RCC 7860 (cell line): ENCODE measurements at regions not wholly inside any gene's neighbourhood (a gene's known extent, or its start where the extent isn't known, plus 50 kb on each side); places are given as distances from the start of the nearest gene placed in this dataset.

Experiments used
- DNase-seq: peaks from one replicate; pipeline ENCODE4 v3.0.0-alpha.2; 2015; ENCODE audit warnings: low spot score
- FAIRE-seq: peaks from 2 replicates; lab custom pipeline; 2012; peaks lifted over from hg19 to GRCh38; lab: Jason Lieb, UNC

DNA sequence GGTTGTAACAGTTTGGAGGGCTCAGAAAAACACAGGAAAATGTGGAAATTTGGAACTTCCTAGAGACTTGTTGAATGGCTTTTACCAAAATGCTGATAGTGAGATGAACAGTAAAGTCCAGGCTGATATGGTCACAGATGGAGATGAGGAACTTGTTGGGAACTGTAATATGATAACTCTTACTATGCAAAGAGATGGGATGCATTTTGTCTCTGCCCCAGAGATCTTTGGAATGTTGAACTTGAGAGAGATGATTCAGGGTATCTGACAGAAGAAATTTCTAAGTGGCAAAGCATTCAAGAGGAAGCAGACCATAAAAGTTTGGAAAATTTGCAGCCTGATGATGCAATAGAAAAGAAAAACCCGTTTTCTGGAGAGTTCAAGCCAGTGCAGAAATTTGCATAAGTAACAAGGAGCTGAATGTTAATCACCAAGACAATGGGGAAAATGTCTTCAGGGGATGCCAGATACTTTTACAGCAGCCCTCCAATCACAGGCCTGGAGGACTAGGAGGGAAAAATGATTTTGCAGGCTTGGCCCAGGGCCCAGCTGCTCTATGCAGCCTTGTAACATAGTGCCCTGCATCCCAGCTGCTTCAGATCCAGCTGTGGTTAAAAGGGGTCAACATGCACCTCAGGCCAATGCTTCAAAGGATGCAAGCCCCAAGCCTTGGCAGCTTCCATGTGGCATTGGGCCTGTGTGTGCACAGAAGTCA is 572.7 kb upstream of the ATP2B1 start:
- DNase-seq (no peak), FAIRE-seq (no peak)

GRCh38 chr12:90280564-90281058 is 572.0 kb upstream of the ATP2B1 start:
- peak; percentile 65 for FAIRE-seq
- DNase-seq = peak; percentile 63

DNA sequence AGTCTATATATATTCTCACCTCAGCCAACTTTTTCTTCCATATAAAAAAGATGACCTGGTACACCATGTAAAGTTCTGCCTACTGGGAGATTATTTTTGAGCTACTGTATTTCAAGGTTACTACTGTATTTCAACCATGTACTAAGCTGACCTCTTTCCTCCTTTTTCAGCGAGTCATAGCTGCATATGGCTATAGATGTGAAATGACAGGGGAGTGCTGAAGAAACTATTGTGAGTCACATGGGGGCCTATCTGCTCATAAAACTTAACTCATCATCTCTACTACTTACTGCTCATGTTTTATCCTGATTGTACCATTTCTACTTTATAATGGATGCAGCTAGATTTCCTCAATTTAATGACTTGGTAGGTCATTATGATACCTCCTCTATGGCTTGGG is 571.4 kb upstream of the ATP2B1 start:
- peak; percentile 56 for DNase-seq
- FAIRE-seq = no peak

DNA sequence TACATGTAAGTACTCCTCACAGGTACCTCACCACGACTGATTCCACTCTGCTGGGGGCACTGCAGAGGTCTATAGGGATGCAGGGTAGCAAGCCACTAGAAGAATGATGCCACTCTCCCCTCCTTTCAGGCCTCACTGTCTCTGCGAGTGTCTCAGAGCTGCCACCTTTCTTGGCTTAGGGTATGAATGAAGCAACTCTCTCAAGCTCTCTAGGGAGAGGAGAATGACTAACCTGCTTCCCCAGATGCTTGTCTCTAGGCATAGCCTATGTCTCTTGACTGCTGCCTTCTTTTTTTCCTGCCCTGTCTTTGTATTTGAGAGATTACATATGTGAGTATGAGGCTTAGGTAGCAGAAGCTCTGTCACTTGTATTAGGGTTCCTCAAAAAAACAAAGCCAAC is 566.5 kb upstream of the ATP2B1 start:
- DNase-seq = no peak
- no peak for FAIRE-seq

DNA sequence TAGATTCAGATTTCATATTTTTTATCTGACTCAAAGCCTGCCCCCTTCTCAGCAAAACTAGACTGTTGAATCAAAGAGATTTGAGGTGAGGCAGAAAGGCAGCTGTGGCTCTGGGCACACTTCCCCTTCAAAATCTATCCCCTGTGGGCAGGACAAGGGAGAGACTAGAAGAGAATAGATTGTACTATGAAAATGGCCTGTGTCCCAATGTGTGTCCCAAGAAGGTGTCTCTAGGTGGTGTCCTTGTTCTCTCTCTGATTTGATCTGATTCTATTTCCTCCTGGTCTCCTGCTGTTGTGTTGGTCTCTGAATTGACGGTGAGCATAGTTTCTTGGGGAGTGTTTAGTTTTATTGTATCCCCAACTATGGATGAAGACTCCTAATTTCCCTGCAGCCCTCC is 565.8 kb upstream of the ATP2B1 start:
- FAIRE-seq = no peak
- DNase-seq = no peak

- no peak for DNase-seq
Observed at GRCh38 chr12:90268574-90268973, 559.9 kb upstream of the ATP2B1 start.

DNA sequence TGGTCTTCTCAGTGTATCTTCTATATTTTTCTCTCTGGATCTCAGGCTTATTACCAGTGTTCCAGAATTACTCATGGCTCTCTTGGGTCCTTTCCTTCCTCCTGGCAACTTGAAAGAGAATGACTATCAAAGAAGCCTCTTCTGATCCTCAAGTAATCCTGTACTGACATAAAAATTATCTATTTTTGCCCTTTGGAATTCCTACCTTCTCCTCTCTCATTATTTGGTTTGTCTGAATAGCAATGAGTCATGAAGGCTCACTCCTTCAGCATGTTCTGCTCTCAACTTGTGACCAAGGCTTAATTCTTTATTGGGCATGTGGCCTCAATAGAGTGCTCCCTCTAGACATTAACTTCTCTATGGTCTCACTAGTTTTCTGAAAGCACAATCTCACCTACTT is 553.6 kb upstream of the ATP2B1 start:
- DNase-seq = peak; percentile 42
- FAIRE-seq = no peak

More at GRCh38 chr12:90268574-90268973, 559.9 kb upstream of the ATP2B1 start:
- no peak for FAIRE-seq

DNA sequence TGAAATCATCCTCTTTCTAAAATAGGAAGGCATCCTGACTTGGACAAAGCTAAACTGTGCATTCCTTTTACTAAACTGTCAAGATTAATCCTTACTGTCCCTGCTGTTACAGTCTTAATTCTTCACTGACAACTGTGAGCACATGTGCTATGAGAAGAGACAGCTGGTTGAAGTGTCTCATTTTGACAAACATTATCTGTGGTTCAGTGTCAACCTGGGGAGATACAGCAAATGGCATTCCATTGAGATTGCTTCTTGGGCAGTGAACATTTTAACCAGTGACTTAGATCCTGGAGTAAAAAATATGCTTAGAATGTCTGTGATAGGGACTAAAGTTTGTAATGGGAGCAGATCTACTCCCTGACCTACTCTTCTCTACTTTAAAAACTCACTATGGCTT is 552.6 kb upstream of the ATP2B1 start:
- DNase-seq (no peak), FAIRE-seq (no peak)

GRCh38 chr12:90260136-90260535 is 551.5 kb upstream of the ATP2B1 start:
- no peak for DNase-seq
- FAIRE-seq = no peak

DNA sequence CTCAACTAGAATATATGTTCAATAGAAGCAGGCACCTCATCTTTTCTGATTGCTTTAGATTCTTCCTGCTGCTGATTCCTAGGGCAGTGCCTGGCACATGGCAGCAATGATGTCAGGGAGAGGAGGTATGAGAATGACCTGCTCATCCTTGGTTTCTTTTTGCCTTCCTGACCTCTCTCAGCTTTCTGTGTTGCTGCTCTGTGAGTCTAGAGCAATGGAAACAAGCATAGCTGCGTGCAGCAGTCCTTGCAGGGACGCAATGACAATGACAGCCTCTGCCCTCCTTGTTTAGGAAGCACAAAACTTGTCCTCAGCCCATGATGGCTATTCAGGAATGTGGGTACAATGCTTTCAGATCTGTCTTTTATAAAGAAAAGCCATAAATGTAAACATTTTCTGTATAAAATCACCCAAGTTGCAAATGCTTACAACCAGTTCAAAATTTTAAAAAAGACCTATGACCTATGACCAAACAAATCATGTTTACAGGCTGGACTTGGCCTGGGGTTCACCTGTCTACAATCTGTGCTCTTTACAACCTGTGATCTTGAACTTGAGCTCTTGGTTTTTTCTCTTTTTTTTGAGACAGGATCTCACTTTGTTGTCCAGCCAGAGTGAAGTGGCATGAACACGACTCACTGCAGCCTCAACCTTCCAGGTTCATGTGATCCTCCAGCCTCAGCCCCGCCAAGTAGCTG is 549.4 kb upstream of the ATP2B1 start:
- no peak for DNase-seq
- FAIRE-seq = no peak

DNA sequence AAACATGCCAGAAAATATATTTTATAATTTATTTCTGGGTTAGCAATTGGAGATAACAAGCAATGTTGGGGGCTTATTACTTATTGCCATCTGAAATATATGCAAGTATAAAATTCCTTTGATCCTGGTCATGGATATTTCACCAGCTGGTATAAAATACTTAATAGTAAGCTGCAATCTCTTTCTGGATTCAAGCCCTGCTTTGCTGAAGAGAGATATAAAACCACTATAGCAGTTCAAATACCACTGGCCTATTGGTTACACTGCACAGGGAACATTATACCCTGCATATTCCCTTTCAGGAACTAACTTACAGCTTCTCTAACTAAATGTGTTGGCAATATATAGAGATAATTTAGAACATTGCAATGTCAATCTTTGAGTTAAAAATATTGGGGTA is 546.2 kb upstream of the ATP2B1 start:
- no peak for DNase-seq
- FAIRE-seq = no peak

DNA sequence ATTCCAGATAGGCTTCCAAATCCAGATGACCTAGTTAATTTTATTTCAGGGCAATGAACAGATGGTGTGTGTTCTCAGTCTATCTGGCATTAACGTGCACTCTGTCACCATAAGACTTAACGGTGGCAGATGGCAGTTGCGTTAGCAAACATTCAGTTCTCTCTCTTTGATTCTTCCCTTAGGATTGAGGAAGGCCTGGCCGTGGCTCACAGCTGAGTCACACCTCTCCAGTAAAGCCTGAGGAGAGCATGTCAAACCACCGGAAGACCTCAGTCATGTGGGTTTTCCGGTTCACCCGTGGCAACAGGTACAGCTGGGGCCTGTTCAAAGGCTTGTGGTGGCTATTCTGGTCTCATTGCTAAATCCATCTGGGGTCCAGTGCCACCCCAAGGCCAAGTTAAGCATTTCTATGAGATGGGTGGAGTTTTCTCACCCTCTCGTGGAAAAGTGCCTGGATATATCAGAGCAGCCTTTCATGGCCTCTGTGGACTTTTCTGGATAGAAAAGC is 545.1 kb upstream of the ATP2B1 start:
- FAIRE-seq = peak; percentile 88
- peak; percentile 94 for DNase-seq

GRCh38 chr12:90253136-90253535 is 544.5 kb upstream of the ATP2B1 start:
- DNase-seq = no peak

GRCh38 chr12:90250766-90251165 is 542.1 kb upstream of the ATP2B1 start:
- DNase-seq = no peak
- FAIRE-seq = no peak

More at GRCh38 chr12:90253136-90253535, 544.5 kb upstream of the ATP2B1 start:
- FAIRE-seq = no peak

DNA sequence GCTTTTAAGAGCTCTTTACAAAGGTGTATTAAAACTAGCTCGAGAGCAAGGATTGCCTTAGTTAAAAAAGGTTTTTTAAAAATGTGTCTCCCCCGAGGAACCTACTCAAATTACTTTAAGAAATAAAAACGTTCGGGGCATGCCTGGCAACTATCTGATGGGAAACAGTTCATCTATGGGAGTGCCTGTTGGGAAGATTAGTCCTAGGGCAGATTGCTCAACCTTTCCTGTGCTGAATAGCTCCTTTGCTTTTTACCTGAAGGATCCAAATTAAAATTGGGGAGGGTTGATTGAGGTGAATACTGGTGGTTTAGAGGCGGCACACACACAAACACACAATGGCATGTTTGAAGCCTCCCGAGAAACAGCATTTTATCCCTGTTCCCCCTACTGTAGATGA is 541.4 kb upstream of the ATP2B1 start:
- FAIRE-seq (no peak), DNase-seq (no peak)

GRCh38 chr12:90246688-90247087 is 538.0 kb upstream of the ATP2B1 start:
- DNase-seq (no peak), FAIRE-seq (no peak)

GRCh38 chr12:90245391-90245790 is 536.8 kb upstream of the ATP2B1 start:
- FAIRE-seq (no peak), DNase-seq (no peak)

DNA sequence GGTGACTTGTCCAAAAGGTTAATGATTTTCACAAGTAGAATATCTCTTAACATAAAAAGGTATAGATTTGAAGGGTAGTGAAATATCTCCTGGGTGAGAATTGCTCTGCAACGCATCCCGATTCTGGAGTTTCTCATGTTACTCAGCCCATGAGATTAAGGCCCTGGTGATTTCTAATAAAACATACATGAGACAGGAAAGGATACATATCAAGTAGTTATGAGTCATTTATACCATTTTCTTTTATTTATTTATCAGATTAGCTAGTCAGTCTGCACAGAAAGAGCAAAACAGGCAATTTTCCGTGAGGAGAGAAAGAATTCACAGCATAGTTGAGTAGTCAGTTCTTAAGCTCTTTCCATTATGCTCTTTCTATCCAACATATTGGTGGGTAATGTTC is 535.6 kb upstream of the ATP2B1 start:
- FAIRE-seq = no peak
- no peak for DNase-seq

- FAIRE-seq = no peak
Observed at GRCh38 chr12:90243211-90243610, 534.6 kb upstream of the ATP2B1 start.

GRCh38 chr12:90239732-90240260 is 531.2 kb upstream of the ATP2B1 start:
- FAIRE-seq (no peak), DNase-seq (no peak)

More at GRCh38 chr12:90243211-90243610, 534.6 kb upstream of the ATP2B1 start:
- DNase-seq = no peak

DNA sequence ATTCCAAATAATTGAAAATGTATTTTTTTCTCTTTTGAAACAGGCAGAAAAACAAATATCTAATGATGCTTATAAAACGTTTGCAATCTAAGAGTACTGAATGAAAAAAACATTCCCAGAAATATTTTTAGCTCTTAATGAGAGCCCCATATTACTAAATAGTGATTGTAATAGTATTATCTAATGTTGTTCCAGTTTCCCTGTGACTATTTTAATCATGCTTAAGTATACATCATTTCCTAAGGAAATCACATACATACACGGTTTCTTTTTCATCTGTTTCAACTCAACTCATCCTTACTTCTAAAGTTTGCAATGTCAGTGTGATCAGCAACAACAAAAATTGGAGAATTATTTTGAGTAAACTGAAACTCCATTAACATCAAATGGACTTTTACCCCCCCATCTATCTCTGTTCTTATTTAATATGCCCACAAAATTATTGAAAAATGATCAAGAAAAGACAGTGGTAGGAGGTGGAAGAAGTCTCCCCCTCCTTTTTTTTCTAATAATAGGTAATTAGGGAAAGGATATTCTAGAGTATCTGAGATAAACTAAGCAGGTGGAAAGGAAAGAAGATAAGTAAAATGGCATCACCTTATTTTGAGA is 530.1 kb upstream of the ATP2B1 start:
- FAIRE-seq (no peak), DNase-seq (no peak)
